MCF 10A (cell line): ENCODE measurements at regions not wholly inside any gene's neighbourhood (a gene's known extent, or its start where the extent isn't known, plus 50 kb on each side); places are given as distances from the start of the nearest gene placed in this dataset.

Source experiments
- BruUV-seq: library from RNA; stranded (reverse); fragments of 400-500 nt; replicated peaks from 2 replicates; lab custom pipeline; 2021; lab: Mats Ljungman, UMichigan
- CTCF ChIA-PET: fragments of 300-600 bp; sonication (Branson Sonifier 250); formaldehyde crosslinking; extraction: SDS; loops from one replicate; lab custom pipeline; 2021; ENCODE audit warnings: antibody characterized with exemption, inconsistent platforms; lab: Yijun Ruan, JAX
- POLR2A ChIA-PET: fragments of 300-600, 350-650 bp; sonication (Branson Sonifier 250); formaldehyde crosslinking; extraction: SDS; loops from one replicate; lab custom pipeline; 2020; ENCODE audit warnings: antibody characterized with exemption, inconsistent platforms; lab: Yijun Ruan, JAX
- DNase-seq: peaks from one replicate; pipeline ENCODE4 v3.0.0-alpha.2; 2018; ENCODE audit not compliant: unreplicated experiment
- H3K27ac Mint-ChIP-seq: one replicate; pipeline ENCODE4 v1.8.0; 2022; ENCODE audit warnings: mild to moderate bottlenecking, low read depth, mixed read lengths; ENCODE audit not compliant: unreplicated experiment
- H3K27me3 Mint-ChIP-seq: one replicate; pipeline ENCODE4 v1.8.0; 2022; ENCODE audit warnings: mixed read lengths; ENCODE audit not compliant: insufficient read depth, unreplicated experiment
- H3K36me3 Mint-ChIP-seq: one replicate; pipeline ENCODE4 v1.8.0; 2022; ENCODE audit warnings: mild to moderate bottlenecking, moderate library complexity, mixed read lengths; ENCODE audit not compliant: insufficient read depth, unreplicated experiment
- H3K4me1 Mint-ChIP-seq: one replicate; pipeline ENCODE4 v1.8.0; 2022; ENCODE audit warnings: mixed read lengths; ENCODE audit not compliant: insufficient read depth, unreplicated experiment
- H3K4me3 Mint-ChIP-seq: one replicate; pipeline ENCODE4 v1.8.0; 2022; ENCODE audit warnings: mild to moderate bottlenecking, moderate library complexity, mixed read lengths; ENCODE audit not compliant: unreplicated experiment
- H3K9me3 Mint-ChIP-seq: one replicate; pipeline ENCODE4 v1.8.0; 2022; ENCODE audit warnings: mixed read lengths; ENCODE audit not compliant: unreplicated experiment
- CTCF ChIP-seq: fragments of 200-600 bp; IDR thresholded peaks from one replicate; pipeline ENCODE4 v1.8.0; 2022; ENCODE audit warnings: antibody characterized with exemption, mild to moderate bottlenecking; ENCODE audit not compliant: unreplicated experiment
- intact Hi-C: fragments of 100-400 bp; cut with micrococcal nuclease; formaldehyde crosslinking; loops from 2 replicates; pipeline ENCODE4 v1.14.1; 2022

GRCh38 chr6:104573350-104573749, 286.4 kb downstream of the HACE1 start:
- no peak overlapping the region for H3K4me3 Mint-ChIP-seq

GRCh38 chr6:104572901-104573300, 286.8 kb downstream of the HACE1 start:
- no TSS peak for BruUV-seq

More at GRCh38 chr6:104573350-104573749, 286.4 kb downstream of the HACE1 start:
- Mint-ChIP-seq H3K36me3 (no peaks in the 10 kb centered on the region), H3K27me3 (no peaks in the 10 kb centered on the region), H3K27ac (no peak overlapping the region), H3K4me1 (no peaks in the 10 kb centered on the region), H3K9me3 (no peaks in the 10 kb centered on the region)
- BruUV-seq: no TSS peak
- POLR2A ChIA-PET: interaction anchor here (0.7 kb wide), 1 partner anchor 52 kb away, joined by 3 read pairs; no protein-coding TSS in a partner anchor
- no peak for TF ChIP-seq CTCF
- CTCF ChIA-PET: no interaction called here
- intact Hi-C loops: no loop called here
- no peak for DNase-seq

DNA sequence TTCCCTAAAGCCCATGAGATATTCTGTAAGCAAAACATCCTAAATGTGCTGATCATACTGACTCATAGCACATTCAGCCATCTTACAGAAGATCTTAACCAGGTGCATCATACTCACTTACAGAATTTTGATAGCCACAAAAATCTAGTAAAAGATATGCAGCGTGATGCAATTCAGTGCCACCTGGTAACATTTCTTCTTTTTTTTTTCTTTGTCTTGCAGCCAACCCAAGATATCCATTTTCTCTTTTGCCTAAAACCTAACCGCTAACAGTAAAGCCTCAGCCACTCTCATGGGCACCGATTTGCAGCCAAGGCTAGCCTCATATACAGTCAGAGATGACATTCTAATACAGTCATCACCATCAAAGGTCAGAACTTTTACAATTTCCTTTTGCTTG, 293.3 kb downstream of the HACE1 start:
- Mint-ChIP-seq H3K27me3 (no peaks in the 10 kb centered on the region), H3K27ac (peak overlapping the region; percentile 33), H3K4me1 (peaks cover 16% of the 10 kb centered on the region), H3K36me3 (no peaks in the 10 kb centered on the region), H3K4me3 (peak overlapping the region; percentile 15), H3K9me3 (no peaks in the 10 kb centered on the region)
- TF ChIP-seq CTCF: no peak
- ChIA-PET POLR2A (no interaction called here), CTCF (interaction anchor here (0.8 kb wide), 1 partner anchor 20 kb away, joined by 3 read pairs; no protein-coding TSS in a partner anchor)
- DNase-seq: peak; percentile 35
- intact Hi-C loops: no loop called here
- BruUV-seq: no TSS peak

More at GRCh38 chr6:104572901-104573300, 286.8 kb downstream of the HACE1 start:
- Mint-ChIP-seq H3K27me3 (no peaks in the 10 kb centered on the region), H3K4me3 (no peak overlapping the region), H3K4me1 (no peaks in the 10 kb centered on the region), H3K27ac (no peak overlapping the region), H3K9me3 (no peaks in the 10 kb centered on the region), H3K36me3 (no peaks in the 10 kb centered on the region)
- POLR2A ChIA-PET: interaction anchor here (0.7 kb wide), 1 partner anchor 53 kb away, joined by 3 read pairs; no protein-coding TSS in a partner anchor
- intact Hi-C loops: no loop called here
- TF ChIP-seq CTCF: no peak
- no peak for DNase-seq
- CTCF ChIA-PET: interaction anchor here (0.6 kb wide), 1 partner anchor 406 kb away, joined by 5 read pairs; no protein-coding TSS in a partner anchor

DNA sequence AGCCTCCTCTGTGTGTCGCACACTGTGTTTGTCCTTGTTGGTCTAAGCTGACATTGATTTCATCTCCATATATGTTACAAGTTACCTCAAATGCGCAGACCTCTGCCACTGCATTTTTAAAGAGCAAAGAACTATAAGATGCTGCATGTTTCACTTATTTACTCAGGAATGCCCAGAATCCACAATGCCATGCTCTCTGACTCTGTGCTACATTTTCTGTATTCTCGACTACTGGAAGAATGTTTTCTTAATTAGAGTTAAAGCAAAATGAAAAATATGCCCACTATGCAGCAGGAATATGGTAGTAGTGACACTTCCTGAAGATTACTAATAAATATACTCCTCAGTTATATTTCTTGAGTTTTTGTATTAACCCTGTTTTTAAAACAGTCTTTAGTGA, 296.4 kb downstream of the HACE1 start:
- no peak overlapping the region for H3K4me3 Mint-ChIP-seq
- BruUV-seq: no TSS peak
- H3K4me1 Mint-ChIP-seq: peaks cover 22% of the 10 kb centered on the region
- intact Hi-C loops: no loop called here
- TF ChIP-seq CTCF: no peak
- no peak overlapping the region for H3K27ac Mint-ChIP-seq
- no peaks in the 10 kb centered on the region for H3K27me3 Mint-ChIP-seq
- H3K9me3 Mint-ChIP-seq: no peaks in the 10 kb centered on the region
- ChIA-PET CTCF (no interaction called here), POLR2A (no interaction called here)
- DNase-seq: no peak
- H3K36me3 Mint-ChIP-seq: no peaks in the 10 kb centered on the region
